H1 (cell line): ENCODE measurements at regions not wholly inside any gene's neighbourhood (a gene's known extent, or its start where the extent isn't known, plus 50 kb on each side); places are given as distances from the start of the nearest gene placed in this dataset.

Source experiments
- CTCF ChIA-PET: fragments of 300-600 bp; sonication (Branson Sonifier 250); formaldehyde crosslinking; loops from one replicate; lab custom pipeline; 2021; ENCODE audit not compliant: partially characterized antibody; lab: Charles Lee
- POLR2A ChIA-PET: fragments of 300-600 bp; sonication (Branson Sonifier 250); formaldehyde crosslinking; loops from one replicate; lab custom pipeline; 2021; ENCODE audit warnings: inconsistent platforms; ENCODE audit not compliant: partially characterized antibody; lab: Charles Lee
- DNase-seq, 2 experiments: peaks; one replicate each; pipeline versions ENCODE4 v3.0.0 to v3.0.0-alpha.2; 2010 to 2022; ENCODE audit warnings: low spot score in 2 of 2, low read depth in 1 of 2, mixed read lengths in 1 of 2
- FAIRE-seq: peaks from 2 replicates; lab custom pipeline; 2011; peaks lifted over from hg19 to GRCh38; lab: Jason Lieb, UNC
- H2AFZ ChIP-seq: 2 replicates; pipeline ENCODE4 v1.8.1; 2012; ENCODE audit warnings: low read length, inconsistent platforms
- H2AK5ac ChIP-seq: 2 replicates; pipeline ENCODE4 v1.6.1; 2013; ENCODE audit warnings: low read depth, low read length
- H2BK120ac ChIP-seq: replicated peaks from 2 replicates; pipeline ENCODE3; 2013; ENCODE audit warnings: low read depth, low read length, inconsistent platforms
- H2BK12ac ChIP-seq: 2 replicates; pipeline ENCODE4 v1.6.1; 2013; ENCODE audit warnings: low read depth, low read length
- H2BK15ac ChIP-seq: 2 replicates; pipeline ENCODE4 v1.6.1; 2013; ENCODE audit warnings: low read length
- H2BK20ac ChIP-seq: 2 replicates; pipeline ENCODE4 v1.6.1; 2013; ENCODE audit warnings: low read length
- H2BK5ac ChIP-seq: 2 replicates; pipeline ENCODE4 v1.6.1; 2013; ENCODE audit warnings: low read depth, low read length
- H3K14ac ChIP-seq: 2 replicates; pipeline ENCODE4 v1.6.1; 2013; ENCODE audit warnings: inconsistent platforms; ENCODE audit not compliant: insufficient read length
- H3K18ac ChIP-seq: 2 replicates; pipeline ENCODE4 v1.6.1; 2013; ENCODE audit warnings: low read length; ENCODE audit errors: extremely low read depth
- H3K23ac ChIP-seq: 2 replicates; pipeline ENCODE4 v1.6.1; 2013; ENCODE audit warnings: inconsistent platforms; ENCODE audit not compliant: insufficient read length
- H3K23me2 ChIP-seq: 2 replicates; pipeline ENCODE4 v1.6.1; 2013; ENCODE audit warnings: low read depth, low read length
- H3K27ac ChIP-seq: 2 replicates; pipeline ENCODE4 v1.6.1; 2011; ENCODE audit warnings: low read depth, low read length, inconsistent platforms
- H3K27me3 ChIP-seq, 4 experiments: replicated peaks in 1 of 4; 1 replicate in 1 of 4; 2 replicates in 3 of 4; pipeline versions ENCODE4 v1.6.1 to v1.8.1; 2011 to 2013; ENCODE audit warnings: low read length in 3 of 4, mild to moderate bottlenecking in 3 of 4, inconsistent platforms in 2 of 4, mixed read lengths in 2 of 4, moderate library complexity in 1 of 4; ENCODE audit not compliant: control insufficient read depth in 3 of 4, insufficient read depth in 3 of 4; ENCODE audit errors: extremely low read depth in 1 of 4
- H3K36me3 ChIP-seq, 4 experiments: 2 replicates each; pipeline versions ENCODE4 v1.6.1 to v1.8.1; 2011 to 2013; ENCODE audit warnings: mild to moderate bottlenecking in 4 of 4, low read length in 3 of 4, moderate library complexity in 2 of 4, control low read depth in 1 of 4, inconsistent platforms in 1 of 4; ENCODE audit not compliant: insufficient read depth in 4 of 4, control insufficient read depth in 2 of 4
- H3K4ac ChIP-seq: replicated peaks from 2 replicates; pipeline ENCODE3; 2013; ENCODE audit warnings: low read length, low read depth, mixed read lengths, inconsistent platforms; ENCODE audit not compliant: insufficient read length
- H3K4me1 ChIP-seq, 4 experiments: replicated peaks in 1 of 4; 1 replicate in 1 of 4; 2 replicates in 3 of 4; pipeline versions ENCODE4 v1.6.1 to v1.8.1; 2011 to 2013; ENCODE audit warnings: low read length in 3 of 4, inconsistent platforms in 2 of 4, mixed read lengths in 1 of 4; ENCODE audit not compliant: insufficient read depth in 4 of 4, control insufficient read depth in 3 of 4
- H3K4me2 ChIP-seq, 2 experiments: 2 replicates each; pipeline versions ENCODE4 v1.6.1 to v1.8.1; 2011 to 2013; ENCODE audit warnings: low read depth in 2 of 2, low read length in 2 of 2, control low read depth in 1 of 2, inconsistent platforms in 1 of 2, mild to moderate bottlenecking in 1 of 2; ENCODE audit not compliant: insufficient read depth in 1 of 2
- H3K4me3 ChIP-seq, 4 experiments: fragments of 200-600, 300-600 bp in 1 of 4; sonication (generic), shearing (Covaris generic), sonication (Bioruptor Twin) in 1 of 4; 2 replicates each; pipeline versions ENCODE4 v1.5.1 to v1.8.1; 2011 to 2016; ENCODE audit warnings: low read length in 4 of 4, low read depth in 3 of 4, control low read depth in 2 of 4, inconsistent platforms in 2 of 4, mild to moderate bottlenecking in 2 of 4, mixed read lengths in 1 of 4, moderate library complexity in 1 of 4; ENCODE audit not compliant: insufficient read depth in 2 of 4; ENCODE audit errors: extremely low read depth in 1 of 4
- H3K56ac ChIP-seq: replicated peaks from 2 replicates; pipeline ENCODE3; 2013; ENCODE audit warnings: low read depth, mild to moderate bottlenecking, mixed read lengths, low read length, inconsistent platforms; ENCODE audit not compliant: insufficient read length
- H3K79me1 ChIP-seq: 2 replicates; pipeline ENCODE4 v1.6.1; 2013; ENCODE audit warnings: low read depth, low read length, control low read depth
- H3K79me2 ChIP-seq, 2 experiments: 2 replicates each; pipeline versions ENCODE4 v1.6.1 to v1.8.1; 2012 to 2013; ENCODE audit warnings: low read length in 2 of 2, mild to moderate bottlenecking in 2 of 2, inconsistent platforms in 1 of 2; ENCODE audit not compliant: insufficient read depth in 2 of 2, control insufficient read depth in 1 of 2
- H3K9ac ChIP-seq, 4 experiments: replicated peaks in 1 of 4; 1 replicate in 1 of 4; 2 replicates in 3 of 4; pipeline versions ENCODE4 v1.6.1 to v1.8.1; 2011 to 2013; ENCODE audit warnings: low read depth in 3 of 4, low read length in 3 of 4, control low read depth in 2 of 4, mild to moderate bottlenecking in 2 of 4, moderate library complexity in 2 of 4, inconsistent platforms in 1 of 4; ENCODE audit errors: extremely low read depth in 1 of 4
- H3K9me3 ChIP-seq, 2 experiments: 2 replicates each; pipeline versions ENCODE4 v1.6.1 to v1.8.1; 2012 to 2013; ENCODE audit warnings: mild to moderate bottlenecking in 2 of 2, moderate library complexity in 2 of 2, control low read depth in 1 of 2, inconsistent platforms in 1 of 2, low read depth in 1 of 2, low read length in 1 of 2, mixed read lengths in 1 of 2; ENCODE audit not compliant: insufficient read depth in 2 of 2
- H4K20me1 ChIP-seq, 2 experiments: replicated peaks in 1 of 2; 2 replicates each; pipeline versions ENCODE3 to v1.8.1; 2011 to 2013; ENCODE audit warnings: inconsistent platforms in 2 of 2, low read length in 2 of 2, mild to moderate bottlenecking in 1 of 2; ENCODE audit not compliant: insufficient read depth in 2 of 2, control insufficient read depth in 1 of 2
- H4K5ac ChIP-seq: 2 replicates; pipeline ENCODE4 v1.6.1; 2013; ENCODE audit warnings: low read length, low read depth, mixed read lengths, inconsistent platforms; ENCODE audit not compliant: insufficient read length
- H4K8ac ChIP-seq: 2 replicates; pipeline ENCODE4 v1.8.0; 2013; ENCODE audit warnings: mild to moderate bottlenecking, moderate library complexity, low read length, inconsistent platforms; ENCODE audit not compliant: insufficient read depth; ENCODE audit errors: extremely low read depth
- H4K91ac ChIP-seq: replicated peaks from 2 replicates; pipeline ENCODE3; 2013; ENCODE audit warnings: low read length, mixed read lengths, inconsistent platforms; ENCODE audit not compliant: insufficient read length
- BACH1 ChIP-seq: IDR thresholded peaks from 2 replicates; pipeline ENCODE4 v1.6.1; 2012; ENCODE audit warnings: low read length, improper control_type of control experiment
- CHD2 ChIP-seq: IDR thresholded peaks from 2 replicates; pipeline ENCODE4 v1.6.1; 2012; ENCODE audit warnings: low read length, improper control_type of control experiment
- CTBP2 ChIP-seq: IDR thresholded peaks from 2 replicates; pipeline ENCODE4 v1.7.0; 2011; ENCODE audit warnings: borderline replicate concordance, mild to moderate bottlenecking, moderate library complexity, mixed read lengths, low read length; ENCODE audit not compliant: insufficient read depth, insufficient read length
- GABPA ChIP-seq: IDR thresholded peaks from 2 replicates; pipeline ENCODE4 v1.6.1; 2011; ENCODE audit warnings: mild to moderate bottlenecking, low read length, moderate library complexity, borderline replicate concordance; ENCODE audit not compliant: insufficient read depth
- HDAC2 ChIP-seq, 2 experiments: fragments of 300-600 bp in 1 of 2; sonication (generic) in 1 of 2; IDR thresholded peaks; 2 replicates each; pipeline ENCODE4 v1.6.1; 2011 to 2012; ENCODE audit warnings: low read depth in 2 of 2, low read length in 2 of 2, mild to moderate bottlenecking in 2 of 2, moderate library complexity in 2 of 2, borderline replicate concordance in 1 of 2, inconsistent platforms in 1 of 2
- HDAC6 ChIP-seq: IDR thresholded peaks from one replicate; pipeline ENCODE4 v1.7.1; 2012; ENCODE audit warnings: low read depth, mild to moderate bottlenecking, inconsistent platforms, low read length, moderate library complexity
- KDM5A ChIP-seq: fragments of 200-600 bp; IDR thresholded peaks from 2 replicates; pipeline ENCODE4 v1.7.1; 2012; ENCODE audit warnings: mild to moderate bottlenecking, low read length, inconsistent platforms, mixed read lengths
- NANOG ChIP-seq: IDR thresholded peaks from 2 replicates; pipeline ENCODE4 v1.6.1; 2011; ENCODE audit warnings: low read length, low read depth, mild to moderate bottlenecking, inconsistent platforms; ENCODE audit not compliant: insufficient read depth, poor library complexity, severe bottlenecking
- RAD21 ChIP-seq, 2 experiments: IDR thresholded peaks in 1 of 2; conservative IDR thresholded peaks in 1 of 2; 2 replicates each; pipeline ENCODE4 v1.6.1; 2011; ENCODE audit warnings: low read depth in 2 of 2, low read length in 2 of 2, improper control_type of control experiment in 1 of 2, inconsistent platforms in 1 of 2, mild to moderate bottlenecking in 1 of 2, moderate library complexity in 1 of 2
- RBBP5 ChIP-seq: IDR thresholded peaks from 2 replicates; pipeline ENCODE4 v1.7.1; 2012; ENCODE audit warnings: low read depth, mild to moderate bottlenecking, inconsistent platforms, low read length, moderate library complexity, borderline replicate concordance
- TBP ChIP-seq: IDR thresholded peaks from 2 replicates; pipeline ENCODE4 v1.6.1; 2011; ENCODE audit warnings: low read depth, low read length, improper control_type of control experiment
- TCF12 ChIP-seq: IDR thresholded peaks from 2 replicates; pipeline ENCODE4 v1.6.1; 2011; ENCODE audit warnings: low read depth, mild to moderate bottlenecking, low read length
- USF2 ChIP-seq: IDR thresholded peaks from 2 replicates; pipeline ENCODE4 v1.6.1; 2011; ENCODE audit warnings: low read length, improper control_type of control experiment
- WGBS, 2 experiments: shearing (Covaris generic) in 1 of 2; methylation state at CpG; one replicate each; pipeline versions ENCODE4 v1.1.6 to v1.1.7; 2013 to 2015; ENCODE audit warnings: low lambda C conversion rate in 2 of 2, mixed read lengths in 2 of 2, inconsistent platforms in 1 of 2, low coverage in 1 of 2, missing lambda C conversion rate in 1 of 2; ENCODE audit not compliant: insufficient replicate concordance in 2 of 2, insufficient coverage in 1 of 2, insufficient read length in 1 of 2; ENCODE audit errors: extremely low coverage in 1 of 2, missing lambda C conversion rate in 1 of 2; 5-methylcytosine and 5-hydroxymethylcytosine counted together

- H3K18ac ChIP-seq, result no peak overlapping the region
- no peaks in the 10 kb centered on the region; the same call in 1 of the 2 replicates for H3K79me1 ChIP-seq
- no peak overlapping the region for H3K9ac ChIP-seq
- no peaks in the 10 kb centered on the region for H3K23me2 ChIP-seq
- H4K8ac ChIP-seq, result no peak overlapping the region
- 86% methylated on average over 3 of the region's 3 CpGs; no CpG with 5 or more reads in 1 of the 2 experiments for WGBS, 2 experiments
- H2BK20ac ChIP-seq, result no peak overlapping the region
- DNase-seq (no peak), FAIRE-seq (no peak)
- no peak overlapping the region for H3K56ac ChIP-seq
- no peak overlapping the region for H2BK120ac ChIP-seq
- H3K27me3 ChIP-seq, result peaks cover 0 to 1% (median 0%) of the 10 kb centered on the region in 4 experiments; a peak in 1 of 7 replicates
- H3K23ac ChIP-seq, result no peak overlapping the region
- H3K4me3 ChIP-seq, result no peak overlapping the region
- no peaks in the 10 kb centered on the region for H4K20me1 ChIP-seq
- no peak overlapping the region for H2BK12ac ChIP-seq
- H2AFZ ChIP-seq, result no peak overlapping the region
- ChIA-PET CTCF (interaction anchor here (1.6 to 1.9 kb wide), 2 partner anchors 18 to 62 kb away, joined by 5 to 6 read pairs; no protein-coding TSS in a partner anchor), POLR2A (no interaction called here)
- no peaks in the 10 kb centered on the region for H3K79me2 ChIP-seq
- H3K9me3 ChIP-seq, result no peaks in the 10 kb centered on the region
- no peak overlapping the region for H4K5ac ChIP-seq
- no peak overlapping the region for H3K4ac ChIP-seq
- no peak overlapping the region for H3K4me2 ChIP-seq
- no peaks in the 10 kb centered on the region for H3K36me3 ChIP-seq
- no peak overlapping the region for H2AK5ac ChIP-seq
- no peak overlapping the region for H3K27ac ChIP-seq
- H3K14ac ChIP-seq, result no peak overlapping the region
- H3K4me1 ChIP-seq, result no peaks in the 10 kb centered on the region
- H2BK15ac ChIP-seq, result no peak overlapping the region
- no peak overlapping the region for H2BK5ac ChIP-seq
- no peak overlapping the region for H4K91ac ChIP-seq
- TF ChIP-seq USF2 (no peak), TBP (no peak), TCF12 (no peak), GABPA (no peak), HDAC6 (no peak), CHD2 (no peak), RAD21 (IDR thresholded peaks at IDR 0.05 in 1 of 2, conservative IDR thresholded peaks at IDR 0.05 in 1 of 2; ENCODE audit: low read depth in 2 of 2, low read length in 2 of 2) (no peak), HDAC2 (IDR thresholded peaks at IDR 0.05; ENCODE audit: borderline replicate concordance in 1 of 2, low read depth in 2 of 2, low read length in 2 of 2) (no peak), KDM5A (no peak), RBBP5 (no peak), BACH1 (no peak), CTBP2 (no peak), NANOG (no peak)
Observed at GRCh38 chr12:76948879-76949278, 70.1 kb upstream of the CSRP2 start.
